ENCODE measurements at regions not wholly inside any gene's neighbourhood (a gene's known extent, or its start where the extent isn't known, plus 50 kb on each side); places are given as distances from the start of the nearest gene placed in this dataset.
"Not testable (repeated sequence)": the region's sequence is repeated elsewhere in the genome, so short reads cannot be mapped to it uniquely, and the experiment has no call there.

DNA sequence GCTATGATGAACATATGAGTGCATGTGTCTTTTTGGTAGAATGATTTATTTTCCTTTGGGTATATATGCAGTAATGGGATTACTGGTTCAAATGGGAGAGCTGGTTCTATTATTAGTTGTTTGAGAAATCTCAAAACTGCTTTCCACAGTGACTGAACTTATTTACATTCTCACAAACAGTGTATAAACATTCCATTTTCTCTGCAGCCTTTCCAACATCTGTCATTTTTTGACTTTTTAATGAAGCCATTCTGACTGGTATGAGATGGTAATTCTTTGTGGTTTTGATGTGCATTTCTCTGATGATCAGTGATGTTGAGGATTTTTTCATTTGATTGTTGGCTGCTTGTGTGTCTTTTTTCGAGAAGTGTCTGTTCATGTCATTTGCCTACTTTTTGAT lies 1124.2 kb downstream of the NAALADL2 start:
- in situ Hi-C loops (cut with MboI; ENCODE audit: low pct_unique_long_range_greater_than_20kb, low sequenced_read_pairs): no loop called here

DNA sequence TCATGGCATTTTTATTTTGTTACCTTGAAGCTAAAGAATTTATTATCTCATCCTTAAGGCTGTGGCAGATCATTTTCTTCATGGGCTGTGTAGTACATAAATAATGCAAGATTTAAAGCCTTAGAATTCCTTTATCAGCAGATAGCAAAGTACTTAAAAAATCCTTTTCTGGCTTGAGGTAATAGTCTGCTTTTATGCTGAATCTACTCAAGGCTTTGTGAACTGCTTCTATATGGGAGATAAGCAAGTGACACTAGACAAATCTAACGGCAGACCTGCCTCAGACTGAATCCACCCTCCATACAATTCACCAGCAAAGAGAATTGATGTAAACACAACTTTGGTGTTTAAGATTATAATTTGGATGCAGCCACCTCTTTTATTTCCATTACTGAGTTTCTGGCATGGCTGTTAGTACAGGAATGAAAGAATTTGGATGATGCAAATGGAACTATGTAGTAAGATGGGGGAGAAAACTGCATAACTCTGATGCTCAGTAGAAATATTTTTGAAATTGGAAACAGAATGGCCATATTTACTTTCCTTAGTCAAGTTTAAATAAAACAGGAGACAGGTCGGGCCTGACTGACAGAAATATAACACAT lies 1121.5 kb downstream of the NAALADL2 start:
- no peak for DNase-seq
- in situ Hi-C loops (cut with MboI; ENCODE audit: low pct_unique_long_range_greater_than_20kb, low sequenced_read_pairs): no loop called here

More for the DNA sequence above, 1124.2 kb downstream of the NAALADL2 start:
- no peak for DNase-seq

DNA sequence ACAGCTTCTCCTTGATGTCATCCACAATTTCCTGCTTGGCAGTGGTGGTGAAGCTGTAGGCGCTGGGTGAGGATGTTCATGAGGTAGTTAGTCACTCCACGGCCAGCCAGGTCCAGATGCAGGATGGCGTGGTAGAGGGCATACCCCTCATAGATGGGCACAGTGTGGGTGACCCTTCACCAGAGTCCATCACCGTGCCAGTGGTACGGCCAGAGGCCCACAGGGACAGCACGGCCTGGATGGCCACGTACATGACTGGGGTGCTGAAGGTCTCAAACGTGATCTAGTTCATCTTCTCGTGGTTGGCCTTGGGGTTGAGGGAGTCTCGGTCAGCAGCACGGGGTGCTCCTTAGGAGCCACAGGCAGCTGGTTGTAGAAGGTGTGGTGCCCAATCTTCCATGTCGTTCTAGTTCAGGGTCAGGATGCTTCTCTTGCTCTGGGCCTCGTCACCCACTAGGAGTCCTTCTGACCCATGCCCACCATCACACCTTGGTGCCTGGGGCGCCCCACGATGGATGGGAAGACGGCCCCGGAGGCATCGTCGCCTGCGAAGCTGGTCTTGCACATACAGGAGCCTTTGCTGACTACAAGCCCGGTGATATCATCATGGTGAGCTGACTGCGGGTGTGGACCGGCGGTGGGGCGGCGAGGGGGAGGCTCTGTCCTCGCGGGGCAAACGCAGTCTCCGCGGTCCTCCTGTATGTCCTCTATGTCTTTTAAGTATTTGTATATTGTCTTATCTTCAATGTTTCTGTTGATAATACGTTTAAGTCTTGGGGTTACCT lies 1119.0 kb downstream of the NAALADL2 start:
- in situ Hi-C loops (cut with MboI; ENCODE audit: low pct_unique_long_range_greater_than_20kb, low sequenced_read_pairs): no loop called here
- DNase-seq: no peak

DNA sequence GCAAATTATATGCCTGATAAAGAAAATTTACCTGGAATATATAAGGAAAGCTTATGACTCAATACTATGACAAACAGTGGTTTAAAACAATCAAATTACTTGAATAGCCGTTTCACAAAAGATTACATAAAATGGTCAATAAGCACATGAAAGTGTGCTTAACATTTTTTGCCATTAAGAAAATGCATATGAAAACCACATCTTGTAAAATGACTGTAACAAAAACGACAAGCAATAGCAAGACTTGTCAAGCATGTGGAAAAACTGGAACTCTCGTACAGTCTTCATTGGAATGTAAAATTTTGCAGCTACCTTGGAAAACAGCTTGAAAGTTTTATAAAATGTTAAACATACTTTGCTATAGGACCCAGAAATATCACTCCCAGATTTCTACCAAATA lies 1110.3 kb downstream of the NAALADL2 start:
- in situ Hi-C loops (cut with MboI; ENCODE audit: low pct_unique_long_range_greater_than_20kb, low sequenced_read_pairs): no loop called here
- DNase-seq: no peak

DNA sequence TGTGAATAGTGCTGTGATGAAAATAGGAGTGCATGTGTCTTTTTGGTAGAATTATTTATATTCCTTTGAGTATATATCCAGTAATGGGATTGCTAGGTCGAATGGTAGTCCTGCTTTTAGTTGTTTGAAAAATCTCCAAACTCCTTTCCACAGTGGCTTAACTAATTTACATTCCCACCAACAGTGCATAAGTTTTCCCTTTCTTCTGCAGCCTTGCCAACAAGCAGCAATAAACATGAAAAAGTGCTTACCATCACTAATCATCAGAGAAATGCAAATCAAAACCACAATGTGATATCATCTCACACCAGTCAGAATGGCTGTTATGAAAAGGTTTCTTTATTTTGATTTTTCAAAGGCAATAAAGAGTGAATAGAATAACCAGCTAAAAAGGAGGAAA lies 1105.9 kb downstream of the NAALADL2 start:
- DNase-seq: no peak
- in situ Hi-C loops (cut with MboI; ENCODE audit: low pct_unique_long_range_greater_than_20kb, low sequenced_read_pairs): no loop called here

DNA sequence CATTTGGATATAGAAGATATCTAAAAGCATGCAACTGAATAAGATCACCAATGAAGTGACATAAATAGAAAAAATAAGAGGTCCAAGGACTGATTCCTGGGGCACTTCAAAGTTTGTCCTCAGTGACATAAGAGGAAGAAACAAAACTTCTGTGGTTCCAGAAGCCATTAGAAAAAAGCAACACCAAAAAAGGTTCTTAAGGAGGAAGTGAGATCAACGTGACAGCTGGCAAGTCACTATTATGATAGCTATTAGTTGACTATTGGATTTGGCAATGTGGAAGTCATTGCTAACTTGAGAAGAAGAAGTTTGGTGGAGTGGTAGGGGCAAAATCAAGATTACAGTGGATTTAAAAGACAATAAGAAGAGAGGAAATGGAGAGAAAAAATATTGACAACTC lies 1098.3 kb downstream of the NAALADL2 start:
- no peak for DNase-seq
- in situ Hi-C loops (cut with MboI; ENCODE audit: low pct_unique_long_range_greater_than_20kb, low sequenced_read_pairs): no loop called here

DNA sequence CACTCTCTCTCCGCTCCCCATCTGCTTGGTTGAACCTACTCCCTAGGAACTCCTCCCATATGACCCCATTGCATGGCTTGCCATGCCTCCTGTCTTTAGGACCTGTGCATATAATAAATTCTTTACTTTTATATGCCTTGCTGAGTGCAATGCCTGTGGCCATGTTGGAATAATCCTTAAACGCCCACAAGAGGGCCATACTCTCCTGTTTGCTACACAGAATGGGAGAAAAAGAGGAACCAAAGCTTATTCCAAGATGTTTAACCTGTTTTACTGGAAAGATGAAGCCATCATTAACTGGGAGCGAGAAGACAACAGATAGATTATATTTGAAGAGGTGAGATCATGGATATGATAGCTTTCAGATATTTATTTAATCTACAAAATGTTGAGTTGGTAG lies 1097.8 kb downstream of the NAALADL2 start:
- DNase-seq: peak; percentile 32
- in situ Hi-C loops (cut with MboI; ENCODE audit: low pct_unique_long_range_greater_than_20kb, low sequenced_read_pairs): no loop called here

DNA sequence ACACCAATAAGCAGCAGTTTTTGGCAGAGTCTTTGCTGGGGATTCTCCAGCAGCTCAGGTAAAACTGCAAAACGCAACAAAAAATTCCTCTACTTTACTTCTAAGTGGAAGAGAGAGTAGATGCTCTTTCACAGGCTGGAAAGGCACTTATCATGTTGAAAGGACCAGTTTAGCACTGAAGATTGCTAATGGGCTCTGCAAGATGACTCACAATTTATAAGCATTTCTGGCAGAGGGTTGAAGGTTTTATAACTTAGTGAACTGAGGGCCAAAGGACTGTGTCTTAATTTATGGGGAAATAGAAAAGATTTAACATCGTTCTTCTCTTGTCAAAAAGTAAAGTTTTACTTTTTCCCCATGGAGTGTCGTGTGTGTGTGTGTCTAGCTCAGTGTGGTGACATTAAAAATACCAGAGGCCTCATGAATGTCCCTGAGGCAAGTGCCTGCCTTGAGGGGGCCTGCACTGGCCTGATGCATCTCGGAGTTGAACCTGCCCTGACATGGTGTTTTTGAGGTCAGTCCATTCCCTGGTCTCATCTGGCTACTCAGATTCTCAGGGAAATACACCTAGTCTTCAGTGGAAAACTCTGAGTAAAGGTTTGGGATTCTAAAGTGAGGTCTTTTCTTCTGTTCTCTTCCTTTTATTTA lies 1092.0 kb downstream of the NAALADL2 start:
- in situ Hi-C loops (cut with MboI; ENCODE audit: low pct_unique_long_range_greater_than_20kb, low sequenced_read_pairs): no loop called here
- DNase-seq: no peak

DNA sequence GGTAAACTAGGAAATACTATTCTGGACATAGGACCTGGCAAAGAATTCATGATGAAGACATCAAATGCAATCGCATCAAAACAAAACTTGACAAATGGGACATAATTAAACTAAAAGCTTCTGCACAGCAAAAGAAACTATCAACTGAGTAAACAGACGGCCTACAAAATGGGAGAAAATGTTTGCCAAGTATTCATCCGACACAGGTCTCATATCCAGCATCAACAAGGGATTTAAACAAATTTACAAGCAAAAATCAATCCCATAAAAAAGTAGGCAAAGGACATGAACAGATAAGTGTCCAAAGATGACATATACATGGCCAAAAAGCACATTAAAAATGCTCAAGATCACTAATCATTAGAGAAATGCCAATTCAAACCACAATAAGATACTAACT lies 1088.9 kb downstream of the NAALADL2 start:
- DNase-seq: no peak
- in situ Hi-C loops (cut with MboI; ENCODE audit: low pct_unique_long_range_greater_than_20kb, low sequenced_read_pairs): no loop called here

DNA sequence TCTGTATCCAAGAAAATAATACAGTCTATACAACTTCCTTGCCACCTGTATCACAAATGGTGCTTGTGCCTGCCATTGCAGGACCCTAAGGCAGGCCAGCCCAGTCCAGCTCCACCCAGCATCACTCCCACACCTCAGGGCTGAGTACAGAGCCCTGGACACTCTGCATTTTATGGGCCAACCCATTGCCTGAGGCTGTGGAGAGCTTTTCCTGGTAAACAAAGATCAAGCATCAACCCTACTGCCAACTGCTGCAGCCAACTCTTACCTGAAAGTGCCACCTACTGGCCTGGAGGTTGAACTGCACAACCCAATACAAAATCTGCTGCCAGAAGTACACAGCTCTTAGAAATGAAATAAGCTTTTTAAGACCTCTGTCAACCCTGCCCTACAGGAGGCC lies 1082.2 kb downstream of the NAALADL2 start:
- DNase-seq: peak; percentile 42
- in situ Hi-C loops (cut with MboI; ENCODE audit: low pct_unique_long_range_greater_than_20kb, low sequenced_read_pairs): no loop called here

DNA sequence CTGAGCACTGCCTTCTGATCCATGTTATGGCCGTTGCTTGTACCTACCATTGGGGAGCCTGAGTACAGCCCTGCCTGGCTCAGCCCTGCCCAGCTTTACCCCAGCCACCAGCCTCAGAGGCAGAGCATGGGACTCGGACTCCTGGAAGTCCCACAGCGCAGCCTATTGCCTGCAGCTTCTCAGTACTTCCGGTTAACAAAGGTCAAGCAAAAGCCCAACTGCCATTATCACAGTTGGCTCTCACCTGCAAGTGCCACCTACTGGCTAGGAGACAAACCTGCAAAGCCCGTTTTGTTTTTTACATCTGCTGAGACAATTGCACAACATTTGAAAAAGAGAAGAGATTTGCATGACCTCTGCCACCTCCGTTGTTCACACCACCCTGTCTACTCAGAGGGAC lies 1081.7 kb downstream of the NAALADL2 start:
- peak; percentile 11 for DNase-seq
- in situ Hi-C loops (cut with MboI; ENCODE audit: low pct_unique_long_range_greater_than_20kb, low sequenced_read_pairs): no loop called here

DNA sequence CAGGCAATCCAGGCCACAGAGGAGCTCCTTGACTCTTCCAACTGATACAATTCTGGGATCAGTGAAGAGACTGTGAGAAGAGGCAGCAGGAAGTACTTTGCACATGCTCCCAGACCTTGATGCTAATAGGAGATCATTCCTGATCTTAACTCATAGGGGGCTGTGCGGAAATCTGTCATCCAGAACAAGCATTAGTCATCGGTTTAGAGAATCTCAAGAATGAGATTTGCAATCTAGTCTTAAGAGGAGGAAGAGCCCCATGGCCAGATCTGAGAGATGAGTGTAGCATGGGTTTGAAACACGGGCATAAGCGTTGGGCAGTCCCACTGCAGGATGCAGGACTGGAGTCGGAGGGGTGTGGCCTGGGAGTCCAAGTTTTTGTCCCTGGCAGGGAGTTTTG lies 1081.1 kb downstream of the NAALADL2 start:
- no peak for DNase-seq
- in situ Hi-C loops (cut with MboI; ENCODE audit: low pct_unique_long_range_greater_than_20kb, low sequenced_read_pairs): no loop called here

DNA sequence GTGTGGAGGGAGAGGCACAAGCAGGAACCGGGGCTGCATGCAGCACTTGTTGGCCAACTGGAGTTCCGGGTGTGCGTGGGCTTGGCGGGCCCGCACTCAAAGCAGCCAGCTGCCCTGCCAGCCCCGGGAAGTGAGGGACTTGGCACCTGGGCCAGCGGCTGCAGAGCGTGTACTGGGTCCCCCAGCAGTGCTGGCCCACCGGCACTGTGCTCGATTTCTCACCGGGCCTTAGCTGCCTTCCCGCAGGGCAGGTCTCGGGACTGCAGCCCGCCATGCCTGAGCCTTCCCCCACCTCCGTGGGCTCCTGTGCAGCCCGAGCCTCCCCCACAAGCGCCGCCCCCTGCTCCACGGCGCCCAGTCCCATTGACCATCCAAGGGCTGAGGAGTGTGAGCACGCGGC lies 1078.2 kb downstream of the NAALADL2 start:
- DNase-seq; in situ Hi-C loops (cut with MboI; ENCODE audit: low pct_unique_long_range_greater_than_20kb, low sequenced_read_pairs): not testable (repeated sequence)

DNA sequence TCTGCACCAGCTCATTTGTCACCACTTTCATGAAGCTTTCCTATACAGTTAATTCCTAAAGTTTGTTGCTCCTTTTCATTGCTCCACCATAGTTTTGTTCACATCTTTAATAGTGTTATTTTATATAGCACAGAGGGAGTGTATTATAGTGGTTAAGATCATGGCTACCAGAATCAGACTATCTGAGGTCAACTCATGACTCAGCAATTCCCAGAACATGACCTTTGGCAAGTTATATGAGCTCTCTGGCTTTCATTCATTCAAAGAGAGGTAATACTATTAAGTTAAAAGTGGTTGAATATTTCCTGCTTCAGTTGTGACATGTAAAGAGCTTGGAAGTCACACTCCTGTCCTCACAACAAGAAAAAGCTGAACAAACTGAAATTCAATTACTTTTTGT lies 1073.5 kb downstream of the NAALADL2 start:
- in situ Hi-C loops (cut with MboI; ENCODE audit: low pct_unique_long_range_greater_than_20kb, low sequenced_read_pairs): no loop called here
- no peak for DNase-seq

DNA sequence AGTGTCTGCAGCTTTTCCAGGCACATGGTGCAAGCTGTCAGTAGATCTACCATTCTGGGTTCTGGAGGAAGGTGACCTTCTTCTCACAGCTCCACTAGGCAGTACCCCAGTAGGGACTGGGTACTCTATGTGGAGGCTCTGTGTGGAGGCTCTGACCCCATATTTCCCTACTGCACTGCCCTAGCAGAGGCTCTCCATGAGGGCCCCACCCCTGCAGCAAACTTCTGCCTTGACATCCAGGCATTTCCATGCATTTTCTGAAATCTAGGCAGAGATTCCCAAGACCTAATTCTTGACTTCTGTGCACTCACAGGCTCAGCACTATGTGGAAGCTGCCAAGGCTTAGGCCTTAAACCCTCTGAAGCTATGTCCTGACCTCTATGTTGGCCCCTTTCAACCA lies 1060.0 kb downstream of the NAALADL2 start:
- no peak for DNase-seq
- in situ Hi-C loops (cut with MboI; ENCODE audit: low pct_unique_long_range_greater_than_20kb, low sequenced_read_pairs): no loop called here

DNA sequence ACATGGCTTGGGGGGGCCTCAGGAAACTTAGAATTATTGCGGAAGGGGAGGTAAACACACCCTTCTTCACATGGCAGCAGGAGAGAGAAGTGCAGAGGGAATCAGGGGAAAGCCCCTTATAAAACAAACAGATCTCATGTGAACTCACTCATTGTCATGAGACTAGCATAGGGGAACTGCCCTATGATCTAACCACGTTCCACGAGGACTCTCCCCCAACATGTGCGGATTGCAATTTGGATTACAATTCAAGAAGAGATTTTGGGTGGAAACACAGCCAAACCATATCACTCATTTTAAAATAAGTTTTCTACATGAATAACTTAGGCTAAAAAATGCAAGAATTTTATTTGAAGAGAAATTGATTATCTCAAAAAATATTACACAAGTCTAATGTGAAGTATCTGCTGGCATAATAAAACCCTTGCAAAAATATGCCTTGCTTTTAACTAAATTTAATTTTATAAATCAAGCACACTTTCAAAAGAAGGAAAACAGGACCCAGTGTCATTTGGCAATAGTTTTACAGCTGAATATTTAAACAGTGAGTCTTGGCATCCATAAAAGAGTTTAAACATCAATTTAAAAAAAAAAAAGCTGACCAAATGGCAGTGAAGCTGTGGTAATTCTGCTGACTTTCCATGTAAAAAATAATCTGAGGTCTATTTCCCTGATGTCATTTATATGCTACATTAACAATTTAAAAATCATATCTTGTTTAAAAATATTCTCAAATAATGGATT lies 1057.2 kb downstream of the NAALADL2 start:
- in situ Hi-C loops (cut with MboI; ENCODE audit: low pct_unique_long_range_greater_than_20kb, low sequenced_read_pairs): no loop called here
- no peak for DNase-seq

DNA sequence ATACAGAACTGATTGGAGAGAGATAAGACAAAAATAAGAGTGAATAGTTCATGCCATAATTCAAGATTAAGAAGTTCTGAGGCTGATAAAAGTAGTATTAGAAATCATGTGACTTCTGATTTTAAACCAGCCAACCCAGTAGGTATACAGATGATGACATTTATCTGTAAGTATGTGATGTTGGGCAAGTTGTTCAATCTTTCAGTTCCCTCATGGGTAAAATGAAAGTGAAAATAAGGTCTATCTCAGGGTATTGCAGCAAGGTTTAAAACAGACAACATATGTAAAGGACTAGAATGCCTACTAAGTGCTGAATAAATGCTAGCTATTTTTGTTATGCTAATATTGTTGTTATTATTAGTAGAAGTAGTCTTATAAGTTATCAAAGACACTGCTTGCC lies 1055.7 kb downstream of the NAALADL2 start:
- in situ Hi-C loops (cut with MboI; ENCODE audit: low pct_unique_long_range_greater_than_20kb, low sequenced_read_pairs): no loop called here
- DNase-seq: no peak

DNA sequence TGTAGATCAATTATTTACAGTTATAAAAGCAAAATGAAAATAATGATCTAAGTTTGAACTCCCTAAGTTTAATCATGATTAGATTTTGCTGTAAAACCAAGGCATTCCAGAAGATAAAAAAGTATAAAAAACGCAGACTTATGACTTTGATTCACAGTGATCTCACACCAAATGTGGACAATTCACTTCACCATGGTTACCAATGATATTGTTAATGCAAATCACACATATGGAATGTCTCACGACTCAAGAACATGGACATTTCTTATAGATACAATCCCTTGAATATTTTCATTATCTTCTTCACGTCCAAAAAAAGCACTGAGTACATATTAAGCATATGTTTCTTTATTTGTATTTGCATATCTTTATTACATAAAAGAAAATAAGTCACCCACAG lies 1054.2 kb downstream of the NAALADL2 start:
- in situ Hi-C loops (cut with MboI; ENCODE audit: low pct_unique_long_range_greater_than_20kb, low sequenced_read_pairs): no loop called here
- DNase-seq: no peak

DNA sequence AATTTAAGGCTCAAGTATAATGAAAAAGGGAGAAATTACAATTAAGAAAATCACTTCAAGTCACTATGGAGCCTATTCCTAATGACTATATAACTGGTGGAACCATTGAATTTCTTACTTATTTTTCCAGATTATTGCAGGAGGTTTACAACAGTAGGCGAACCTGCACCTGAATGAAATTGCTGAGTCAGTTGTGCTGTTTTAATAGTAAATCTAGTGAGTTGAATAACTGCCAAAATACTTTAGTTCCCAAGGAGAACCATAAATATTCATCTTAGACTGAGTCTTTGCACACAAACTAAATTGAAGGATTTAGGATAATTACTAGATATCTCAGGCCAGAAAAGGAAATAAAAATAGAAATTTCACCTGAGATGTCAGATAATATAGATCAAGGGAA lies 1052.8 kb downstream of the NAALADL2 start:
- in situ Hi-C loops (cut with MboI; ENCODE audit: low pct_unique_long_range_greater_than_20kb, low sequenced_read_pairs): no loop called here
- DNase-seq: no peak

DNA sequence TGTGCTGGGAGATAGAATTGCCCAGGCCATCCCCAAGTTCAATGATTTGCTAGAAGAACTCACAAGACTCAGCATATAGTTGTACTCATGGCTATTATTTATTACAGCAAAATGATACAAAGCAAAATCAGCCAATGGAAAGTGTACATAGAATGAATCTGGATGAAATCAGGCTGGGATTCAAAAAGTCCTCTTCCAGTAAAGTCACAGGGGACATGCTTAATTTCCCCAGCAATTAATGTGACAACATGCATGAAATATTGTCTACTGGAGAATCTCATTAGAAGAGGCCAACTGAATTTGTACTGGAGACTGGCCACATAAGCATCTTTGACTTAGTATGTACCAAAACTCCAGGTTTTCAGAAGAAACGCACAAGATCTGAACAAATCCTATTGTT lies 1043.1 kb downstream of the NAALADL2 start:
- in situ Hi-C loops (cut with MboI; ENCODE audit: low pct_unique_long_range_greater_than_20kb, low sequenced_read_pairs): no loop called here
- no peak for DNase-seq
